Left renal cortex interstitium (tissue), 4 donors: ENCODE measurements at regions not wholly inside any gene's neighbourhood (a gene's known extent, or its start where the extent isn't known, plus 50 kb on each side); places are given as distances from the start of the nearest gene placed in this dataset.
A peak's percentile ranks its signal among the peaks of the same experiment; 100 is the strongest.

ENCODE experiments used
- DNase-seq, 4 donors: peaks; one replicate each; pipeline ENCODE4 v3.0.0-alpha.2; 2013; ENCODE audit warnings: low read depth in 4 of 4, low spot score in 2 of 4, missing footprints in 1 of 4

DNA sequence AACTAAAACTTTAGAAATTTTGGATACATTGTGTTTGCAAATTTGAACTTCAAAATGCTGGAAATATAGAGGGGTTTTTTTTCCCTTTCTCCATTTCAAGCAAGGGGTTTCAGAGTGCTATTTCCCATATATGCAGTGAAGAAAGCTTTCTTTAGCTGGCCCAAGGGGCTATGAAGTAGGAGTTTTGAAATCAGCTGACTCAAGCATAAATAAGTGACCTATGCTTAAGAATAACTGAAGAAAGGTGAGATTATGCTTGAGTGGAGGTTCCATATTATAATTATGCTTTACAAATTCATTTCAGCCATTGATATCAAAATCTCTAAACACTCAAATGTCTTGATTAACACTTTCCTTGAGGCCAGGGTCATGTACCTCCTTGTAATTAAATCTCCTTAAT, 51.0 kb upstream of the RBBP8 start:
- no peak for DNase-seq

GRCh38 chr18:22883179-22883578, 49.9 kb upstream of the RBBP8 start:
- DNase-seq, result peak in 1 of 4 donors; percentile 23
